Body of pancreas (tissue), 4 donors: ENCODE measurements at regions not wholly inside any gene's neighbourhood (a gene's known extent, or its start where the extent isn't known, plus 50 kb on each side); places are given as distances from the start of the nearest gene placed in this dataset.

Source experiments
- ATAC-seq: fragments of 150-250 bp; one replicate; pipeline ENCODE4 v1.9.1; 2016
- DNase-seq, 4 donors: peaks; one replicate each; pipeline ENCODE4 v3.0.0-alpha.2; 2019
- H3K27ac ChIP-seq, 4 donors: fragments of 200-600 bp; sonication (generic); 1 replicate in 3 of 4; 2 replicates in 1 of 4; pipeline versions ENCODE4 v1.5.1 to v1.6.1; 2016 to 2019; ENCODE audit warnings: mild to moderate bottlenecking in 1 of 4, mixed read lengths in 1 of 4, moderate library complexity in 1 of 4
- H3K27me3 ChIP-seq, 2 donors: fragments of 200-600 bp; sonication (generic); one replicate each; pipeline ENCODE4 v1.6.0; 2016; ENCODE audit warnings: mild to moderate bottlenecking in 1 of 2
- H3K36me3 ChIP-seq, 2 donors: fragments of 200-600 bp; sonication (generic); replicated peaks in 1 of 2; 2 replicates each; pipeline ENCODE4 v1.5.1; 2016; ENCODE audit warnings: low read depth in 2 of 2; ENCODE audit not compliant: insufficient read depth in 1 of 2
- H3K4me1 ChIP-seq: fragments of 200-600 bp; sonication (generic); one replicate; pipeline ENCODE4 v1.6.0; 2016
- H3K4me3 ChIP-seq, 2 donors: fragments of 200-600 bp; sonication (generic); 1 replicate in 1 of 2; 2 replicates in 1 of 2; pipeline ENCODE4 v1.5.1; 2016 to 2019
- H3K9me3 ChIP-seq, 3 donors: fragments of 200-600 bp; sonication (generic); 1 replicate in 2 of 3; 2 replicates in 1 of 3; pipeline ENCODE4 v1.5.1; 2016
- CTCF ChIP-seq, 7 experiments: fragments of 450-650 bp in 4 of 7; fragments of 200-600 bp in 3 of 7; sonication (generic) in 3 of 7; IDR thresholded peaks; one replicate each; pipeline ENCODE4 v1.5.1; 2016 to 2019; ENCODE audit warnings: antibody characterized with exemption in 7 of 7
- POLR2A ChIP-seq, 3 donors: fragments of 450-650 bp; IDR thresholded peaks; one replicate each; pipeline ENCODE4 v1.6.1; 2016; ENCODE audit warnings: antibody characterized with exemption in 3 of 3, mild to moderate bottlenecking in 2 of 3
- WGBS, 2 donors: methylation state at CpG; one replicate each; pipeline ENCODE4 v1.1.5; 2017; 5-methylcytosine and 5-hydroxymethylcytosine counted together
- intact Hi-C: fragments of 100-400 bp; cut with DNase I; formaldehyde crosslinking; loops from one replicate; pipeline ENCODE4 v1.15.1; 2023

- H3K4me1 ChIP-seq, result peaks cover 2% of the 10 kb centered on the region
- 70 to 79% methylated on average over 1 of the region's 1 CpG for WGBS, 2 donors
- H3K27ac ChIP-seq, result no peak overlapping the region
- H3K9me3 ChIP-seq, result no peaks in the 10 kb centered on the region
- DNase-seq, result no peak
- no peaks in the 10 kb centered on the region for H3K36me3 ChIP-seq
- intact Hi-C loops, result no loop called here
- no peak for TF ChIP-seq POLR2A (IDR thresholded peaks at IDR 0.05)
- TF ChIP-seq CTCF (IDR thresholded peaks at IDR 0.05), result no peak
- H3K4me3 ChIP-seq, result no peak overlapping the region
- H3K27me3 ChIP-seq, result no peaks in the 10 kb centered on the region
- ATAC-seq, result no peak
These were observed 319.3 kb upstream of the CITED2 start for GRCh38 chr6:139693735-139694134.

- intact Hi-C loops, result no loop called here
- Histone ChIP-seq H3K36me3 (no peaks in the 10 kb centered on the region), H3K9me3 (no peaks in the 10 kb centered on the region), H3K27ac (no peak overlapping the region), H3K4me3 (no peak overlapping the region), H3K4me1 (no peaks in the 10 kb centered on the region), H3K27me3 (no peaks in the 10 kb centered on the region)
- DNase-seq (no peak), ATAC-seq (no peak)
- no peak for TF ChIP-seq CTCF (IDR thresholded peaks at IDR 0.05)
- no peak for TF ChIP-seq POLR2A (IDR thresholded peaks at IDR 0.05)
- 97 to 100% methylated on average over 1 of the region's 1 CpG for WGBS, 2 donors
These were observed 315.6 kb upstream of the CITED2 start for GRCh38 chr6:139690007-139690406.

GRCh38 chr6:139687055-139687454 lies 312.6 kb upstream of the CITED2 start:
- H3K4me1 ChIP-seq, result no peaks in the 10 kb centered on the region

GRCh38 chr6:139686308-139686707 lies 311.9 kb upstream of the CITED2 start:
- no peak overlapping the region for H3K4me3 ChIP-seq
- no peaks in the 10 kb centered on the region for H3K9me3 ChIP-seq
- TF ChIP-seq CTCF (IDR thresholded peaks at IDR 0.05), result no peak
- no peak for TF ChIP-seq POLR2A (IDR thresholded peaks at IDR 0.05)
- H3K27ac ChIP-seq, result no peak overlapping the region
- H3K4me1 ChIP-seq, result no peaks in the 10 kb centered on the region
- H3K36me3 ChIP-seq, result no peaks in the 10 kb centered on the region
- 71 to 79% methylated on average over 5 of the region's 5 CpGs for WGBS, 2 donors
- DNase-seq (no peak), ATAC-seq (no peak)
- H3K27me3 ChIP-seq, result no peaks in the 10 kb centered on the region
- intact Hi-C loops, result no loop called here

More at GRCh38 chr6:139687055-139687454, 312.6 kb upstream of the CITED2 start:
- no peak for TF ChIP-seq POLR2A (IDR thresholded peaks at IDR 0.05)
- TF ChIP-seq CTCF (IDR thresholded peaks at IDR 0.05), result no peak
- intact Hi-C loops, result no loop called here
- no peak overlapping the region for H3K27ac ChIP-seq
- WGBS, 2 donors, result 56 to 70% methylated on average over 2 of the region's 2 CpGs
- H3K27me3 ChIP-seq, result no peaks in the 10 kb centered on the region
- no peak overlapping the region for H3K4me3 ChIP-seq
- no peaks in the 10 kb centered on the region for H3K9me3 ChIP-seq
- H3K36me3 ChIP-seq, result no peaks in the 10 kb centered on the region
- DNase-seq (no peak), ATAC-seq (no peak)

GRCh38 chr6:139685009-139685408 lies 310.6 kb upstream of the CITED2 start:
- Histone ChIP-seq H3K4me3 (no peak overlapping the region), H3K27ac (no peak overlapping the region), H3K4me1 (no peaks in the 10 kb centered on the region), H3K9me3 (no peaks in the 10 kb centered on the region), H3K27me3 (no peaks in the 10 kb centered on the region), H3K36me3 (no peaks in the 10 kb centered on the region)
- DNase-seq, result no peak
- no peak for TF ChIP-seq CTCF (IDR thresholded peaks at IDR 0.05)
- no peak for ATAC-seq
- intact Hi-C loops, result no loop called here
